A673 (cell line): ENCODE measurements at regions not wholly inside any gene's neighbourhood (a gene's known extent, or its start where the extent isn't known, plus 50 kb on each side); places are given as distances from the start of the nearest gene placed in this dataset.

ENCODE experiments used
- CTCF ChIP-seq: fragments of 300-800, 200-600 bp; sonication (generic); conservative IDR thresholded peaks from 2 replicates; pipeline ENCODE4 v1.5.1; 2017; ENCODE audit warnings: low read depth, mild to moderate bottlenecking, antibody characterized with exemption, low read length, moderate library complexity, mixed read lengths
- EZH2 ChIP-seq: fragments of 200-600 bp; sonication (generic); IDR thresholded peaks from 2 replicates; pipeline ENCODE4 v1.6.1; 2017; ENCODE audit warnings: borderline replicate concordance, low read depth, mild to moderate bottlenecking, mixed read lengths, antibody characterized with exemption, low read length; ENCODE audit not compliant: poor library complexity, severe bottlenecking

- TF ChIP-seq CTCF (no peak), EZH2 (no peak)
Observed at GRCh38 chr9:106529616-106530015, 333.4 kb upstream of the ZNF462 start.
